OCI-LY1 (cell line): ENCODE measurements at regions not wholly inside any gene's neighbourhood (a gene's known extent, or its start where the extent isn't known, plus 50 kb on each side); places are given as distances from the start of the nearest gene placed in this dataset.

Experiments used
- EZH2 ChIP-seq: fragments of 200-600 bp; sonication (generic), shearing (Covaris generic); IDR thresholded peaks from 2 replicates; pipeline ENCODE4 v1.8.0; 2017; ENCODE audit warnings: borderline replicate concordance, mixed run types, mild to moderate bottlenecking, antibody characterized with exemption, low read length, moderate library complexity, mixed read lengths
- TF ChIP-seq, protein P1 (sequence below): fragments of 200-600 bp; sonication (generic), shearing (Covaris generic); IDR thresholded peaks from 2 replicates; pipeline ENCODE4 v1.5.1; 2017; ENCODE audit warnings: mild to moderate bottlenecking, antibody characterized with exemption, low read length, moderate library complexity, mixed read lengths

DNA sequence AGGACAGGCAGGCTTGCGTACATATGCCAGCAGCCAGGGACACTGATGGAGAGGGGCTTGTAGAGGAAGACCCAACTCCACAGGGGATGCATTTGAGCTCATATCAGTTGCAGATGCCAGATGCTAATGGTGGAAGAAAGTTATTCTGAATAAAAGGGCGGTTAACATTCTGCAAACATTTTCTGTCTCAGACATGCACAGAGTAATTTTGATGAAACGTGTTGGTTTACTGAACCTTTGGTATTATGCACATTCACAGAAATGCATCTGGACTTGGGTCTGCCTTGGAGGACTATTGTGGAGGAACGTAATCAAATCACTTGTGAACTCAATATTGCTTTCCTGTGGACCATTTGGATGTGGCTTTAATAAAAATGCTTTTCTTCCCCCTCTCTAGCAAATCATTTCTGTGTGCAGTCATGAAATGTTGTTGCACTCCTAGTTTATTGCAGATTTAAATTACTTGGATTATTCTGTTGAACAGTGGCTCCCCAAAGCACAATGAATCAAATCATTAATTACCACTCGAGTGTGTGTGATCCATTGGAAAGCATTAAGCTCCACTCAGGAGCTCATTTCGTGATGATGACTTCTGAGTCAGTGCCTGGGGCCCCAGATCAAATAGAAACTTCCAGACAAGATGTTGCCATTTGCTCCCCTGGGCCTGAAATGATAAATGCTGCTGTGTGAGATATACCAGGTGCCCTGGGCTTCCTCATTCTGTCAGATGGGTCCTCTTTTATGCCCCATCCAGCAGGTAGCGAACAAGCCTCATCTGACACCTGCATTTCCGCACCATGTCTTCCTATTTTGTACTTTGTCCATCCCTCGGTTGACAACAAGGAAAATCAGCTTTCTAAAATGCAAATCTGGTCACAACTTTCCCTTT, 697.0 kb upstream of the HS6ST1 start:
- TF ChIP-seq EZH2, result no peak
- TF ChIP-seq, protein P1, sequence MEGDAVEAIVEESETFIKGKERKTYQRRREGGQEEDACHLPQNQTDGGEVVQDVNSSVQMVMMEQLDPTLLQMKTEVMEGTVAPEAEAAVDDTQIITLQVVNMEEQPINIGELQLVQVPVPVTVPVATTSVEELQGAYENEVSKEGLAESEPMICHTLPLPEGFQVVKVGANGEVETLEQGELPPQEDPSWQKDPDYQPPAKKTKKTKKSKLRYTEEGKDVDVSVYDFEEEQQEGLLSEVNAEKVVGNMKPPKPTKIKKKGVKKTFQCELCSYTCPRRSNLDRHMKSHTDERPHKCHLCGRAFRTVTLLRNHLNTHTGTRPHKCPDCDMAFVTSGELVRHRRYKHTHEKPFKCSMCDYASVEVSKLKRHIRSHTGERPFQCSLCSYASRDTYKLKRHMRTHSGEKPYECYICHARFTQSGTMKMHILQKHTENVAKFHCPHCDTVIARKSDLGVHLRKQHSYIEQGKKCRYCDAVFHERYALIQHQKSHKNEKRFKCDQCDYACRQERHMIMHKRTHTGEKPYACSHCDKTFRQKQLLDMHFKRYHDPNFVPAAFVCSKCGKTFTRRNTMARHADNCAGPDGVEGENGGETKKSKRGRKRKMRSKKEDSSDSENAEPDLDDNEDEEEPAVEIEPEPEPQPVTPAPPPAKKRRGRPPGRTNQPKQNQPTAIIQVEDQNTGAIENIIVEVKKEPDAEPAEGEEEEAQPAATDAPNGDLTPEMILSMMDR, result no peak
